Frontal cortex (tissue), 3 donors: ENCODE measurements at regions not wholly inside any gene's neighbourhood (a gene's known extent, or its start where the extent isn't known, plus 50 kb on each side); places are given as distances from the start of the nearest gene placed in this dataset.

ENCODE experiments used
- DNase-seq, 2 donors: peaks; one replicate each; pipeline ENCODE4 v3.0.0; 2012; ENCODE audit warnings: low spot score in 2 of 2
- FAIRE-seq: peaks from 2 replicates; lab custom pipeline; 2012; peaks lifted over from hg19 to GRCh38; lab: Jason Lieb, UNC
- donor health status: control.
- donor health status: control.
- donor health status: control.

GRCh38 chr12:41983856-41984255 is 160.8 kb downstream of the GXYLT1 start:
- FAIRE-seq (no peak), DNase-seq (no peak)

GRCh38 chr12:41983394-41983793 is 161.3 kb downstream of the GXYLT1 start:
- DNase-seq (no peak), FAIRE-seq (no peak)

GRCh38 chr12:41981758-41982157 is 162.9 kb downstream of the GXYLT1 start:
- no peak for FAIRE-seq

GRCh38 chr12:41981013-41981412 is 163.7 kb downstream of the GXYLT1 start:
- no peak for DNase-seq
- no peak for FAIRE-seq

More at GRCh38 chr12:41981758-41982157, 162.9 kb downstream of the GXYLT1 start:
- DNase-seq = no peak

GRCh38 chr12:41980390-41980789 is 164.3 kb downstream of the GXYLT1 start:
- FAIRE-seq = no peak

GRCh38 chr12:41979574-41979973 is 165.1 kb downstream of the GXYLT1 start:
- DNase-seq (no peak), FAIRE-seq (no peak)

More at GRCh38 chr12:41980390-41980789, 164.3 kb downstream of the GXYLT1 start:
- DNase-seq = no peak

GRCh38 chr12:41972598-41972997 is 172.1 kb downstream of the GXYLT1 start:
- DNase-seq = no peak
- no peak for FAIRE-seq

- FAIRE-seq = no peak
- DNase-seq = no peak
These were observed 172.5 kb downstream of the GXYLT1 start for GRCh38 chr12:41972196-41972595.

- DNase-seq (no peak), FAIRE-seq (no peak)
These were observed 173.9 kb downstream of the GXYLT1 start for GRCh38 chr12:41970744-41971143.

GRCh38 chr12:41968599-41968998 is 176.1 kb downstream of the GXYLT1 start:
- no peak for FAIRE-seq
- no peak for DNase-seq

- DNase-seq (no peak), FAIRE-seq (no peak)
These were observed 176.8 kb downstream of the GXYLT1 start for GRCh38 chr12:41967668-41968500.

GRCh38 chr12:41966916-41967315 is 177.8 kb downstream of the GXYLT1 start:
- DNase-seq (no peak), FAIRE-seq (no peak)

- DNase-seq (no peak), FAIRE-seq (no peak)
These were observed 178.7 kb downstream of the GXYLT1 start for GRCh38 chr12:41966001-41966400.

- DNase-seq (no peak), FAIRE-seq (no peak)
These were observed 181.3 kb downstream of the GXYLT1 start for GRCh38 chr12:41963398-41963797.

GRCh38 chr12:41962171-41962572 is 182.5 kb downstream of the GXYLT1 start:
- FAIRE-seq (no peak), DNase-seq (no peak)

GRCh38 chr12:41959271-41959670 is 185.4 kb downstream of the GXYLT1 start:
- FAIRE-seq (no peak), DNase-seq (no peak)

GRCh38 chr12:41956353-41956752 is 188.3 kb downstream of the GXYLT1 start:
- no peak for FAIRE-seq
- DNase-seq = no peak

GRCh38 chr12:41950455-41950854 is 194.2 kb downstream of the GXYLT1 start:
- no peak for DNase-seq
- FAIRE-seq = no peak

- FAIRE-seq (no peak), DNase-seq (no peak)
These were observed 198.6 kb downstream of the GXYLT1 start for GRCh38 chr12:41946106-41946505.

- FAIRE-seq = no peak
- no peak for DNase-seq
These were observed 200.5 kb downstream of the GXYLT1 start for GRCh38 chr12:41944216-41944615.

- no peak for FAIRE-seq
- DNase-seq = no peak
These were observed 201.0 kb downstream of the GXYLT1 start for GRCh38 chr12:41943671-41944070.

GRCh38 chr12:41942354-41942753 is 202.3 kb downstream of the GXYLT1 start:
- DNase-seq = no peak
- FAIRE-seq = no peak
